Keratinocyte (primary cell): ENCODE measurements at regions not wholly inside any gene's neighbourhood (a gene's known extent, or its start where the extent isn't known, plus 50 kb on each side); places are given as distances from the start of the nearest gene placed in this dataset.

Experiments used
- DNase-seq: peaks from one replicate; pipeline ENCODE4 v3.0.0-alpha.2; 2011; ENCODE audit warnings: low read depth, missing footprints, low spot score
- FAIRE-seq: peaks from 2 replicates; lab custom pipeline; 2011; peaks lifted over from hg19 to GRCh38; lab: Jason Lieb, UNC
- H2AFZ ChIP-seq: 2 replicates; pipeline ENCODE4 v1.6.0; 2012; ENCODE audit warnings: low read length, control low read depth, inconsistent platforms; ENCODE audit not compliant: control insufficient read depth
- H3K27ac ChIP-seq: 2 replicates; pipeline ENCODE4 v1.5.1; 2011; ENCODE audit warnings: low read length; ENCODE audit not compliant: control insufficient read depth, insufficient read depth
- H3K27me3 ChIP-seq: 3 replicates; pipeline ENCODE4 v1.6.0; 2011; ENCODE audit warnings: low read length; ENCODE audit not compliant: control insufficient read depth, insufficient read depth; ENCODE audit errors: extremely low read depth
- H3K36me3 ChIP-seq, 2 experiments: 2 replicates in 1 of 2; 3 replicates in 1 of 2; pipeline ENCODE4 v1.5.1; 2011; ENCODE audit warnings: low read length in 2 of 2, mild to moderate bottlenecking in 1 of 2; ENCODE audit not compliant: control insufficient read depth in 2 of 2, insufficient read depth in 2 of 2; ENCODE audit errors: extremely low read depth in 1 of 2
- H3K4me1 ChIP-seq: 3 replicates; pipeline ENCODE4 v1.5.1; 2011; ENCODE audit warnings: low read length; ENCODE audit not compliant: control insufficient read depth, insufficient read depth; ENCODE audit errors: extremely low read depth
- H3K4me2 ChIP-seq: 3 replicates; pipeline ENCODE4 v1.6.0; 2011; ENCODE audit warnings: low read depth, low read length; ENCODE audit not compliant: control insufficient read depth, insufficient read depth; ENCODE audit errors: extremely low read depth
- H3K4me3 ChIP-seq, 3 experiments: fragments of 200-600 bp in 1 of 3; sonication (generic) in 1 of 3; 2 replicates in 2 of 3; 3 replicates in 1 of 3; pipeline ENCODE4 v1.5.1; 2011 to 2016; ENCODE audit warnings: low read length in 3 of 3, mild to moderate bottlenecking in 3 of 3, control low read depth in 2 of 3, inconsistent platforms in 1 of 3, low read depth in 1 of 3, mixed read lengths in 1 of 3, mixed run types in 1 of 3, moderate library complexity in 1 of 3; ENCODE audit not compliant: control insufficient read depth in 2 of 3, insufficient read depth in 2 of 3; ENCODE audit errors: extremely low read depth in 1 of 3
- H3K79me2 ChIP-seq: 2 replicates; pipeline ENCODE4 v1.6.0; 2012; ENCODE audit warnings: low read length; ENCODE audit not compliant: control insufficient read depth, insufficient read depth
- H3K9ac ChIP-seq: 3 replicates; pipeline ENCODE4 v1.6.0; 2011; ENCODE audit warnings: low read length; ENCODE audit not compliant: control insufficient read depth, insufficient read depth; ENCODE audit errors: extremely low read depth
- H3K9me1 ChIP-seq: 3 replicates; pipeline ENCODE4 v1.6.0; 2011; ENCODE audit warnings: low read length; ENCODE audit not compliant: control insufficient read depth, insufficient read depth; ENCODE audit errors: extremely low read depth
- H3K9me3 ChIP-seq: 2 replicates; pipeline ENCODE4 v1.5.1; 2012; ENCODE audit warnings: low read depth, low read length; ENCODE audit not compliant: control insufficient read depth
- H4K20me1 ChIP-seq: 3 replicates; pipeline ENCODE4 v1.6.0; 2011; ENCODE audit warnings: low read length; ENCODE audit not compliant: control insufficient read depth, insufficient read depth; ENCODE audit errors: extremely low read depth
- CTCF ChIP-seq, 3 experiments: IDR thresholded peaks in 1 of 3; conservative IDR thresholded peaks in 1 of 3; optimal IDR thresholded peaks in 1 of 3; 2 replicates in 2 of 3; 3 replicates in 1 of 3; pipeline versions ENCODE3 to v1.5.1; 2011; ENCODE audit warnings: low read length in 3 of 3, mild to moderate bottlenecking in 3 of 3, moderate library complexity in 2 of 3, control low read depth in 1 of 3, inconsistent platforms in 1 of 3; ENCODE audit not compliant: insufficient read depth in 2 of 3; ENCODE audit errors: extremely low read depth in 1 of 3
- EZH2 ChIP-seq: IDR thresholded peaks from one replicate; pipeline ENCODE4 v1.6.1; 2012; ENCODE audit warnings: inconsistent platforms, mild to moderate bottlenecking, low read length, moderate library complexity
- dilution Hi-C: fragments of 300-500 bp; cut with MboI; formaldehyde crosslinking; loops from one replicate; pipeline ENCODE4 v1.7.0; 2020; ENCODE audit warnings: low sequenced_read_pairs; ENCODE audit not compliant: extremely low pct_ligation_motif_present

GRCh38 chr2:100722125-100722524 is 97.8 kb upstream of the NPAS2 start:
- H3K4me2 ChIP-seq, result peak overlapping the region; percentile 8
- no peak overlapping the region for H3K27ac ChIP-seq
- H3K9me1 ChIP-seq, result no peaks in the 10 kb centered on the region
- peaks cover 9% of the 10 kb centered on the region for H3K4me1 ChIP-seq
- H3K27me3 ChIP-seq, result no peaks in the 10 kb centered on the region
- no peaks in the 10 kb centered on the region for H3K79me2 ChIP-seq
- H2AFZ ChIP-seq, result no peak overlapping the region
- H3K9me3 ChIP-seq, result no peaks in the 10 kb centered on the region
- peak; percentile 55 for FAIRE-seq
- TF ChIP-seq EZH2, result no peak
- no peak for TF ChIP-seq CTCF (optimal IDR thresholded peaks at IDR 0.05 in 1 of 3, IDR thresholded peaks at IDR 0.05 in 1 of 3, conservative IDR thresholded peaks at IDR 0.05 in 1 of 3; ENCODE audit: extremely low read depth in 1 of 3, insufficient read depth in 2 of 3, low read length in 3 of 3)
- no peaks in the 10 kb centered on the region for H3K36me3 ChIP-seq
- no peak overlapping the region for H3K9ac ChIP-seq
- no peak for DNase-seq
- no peaks in the 10 kb centered on the region for H4K20me1 ChIP-seq
- dilution Hi-C loops, result no loop called here
- H3K4me3 ChIP-seq, result no peak overlapping the region

- Histone ChIP-seq H3K4me3 (no peak overlapping the region), H3K36me3 (no peaks in the 10 kb centered on the region), H3K4me1 (peaks cover 14% of the 10 kb centered on the region), H3K9me3 (no peaks in the 10 kb centered on the region), H4K20me1 (no peaks in the 10 kb centered on the region), H3K79me2 (no peaks in the 10 kb centered on the region), H3K9ac (no peak overlapping the region), H2AFZ (no peak overlapping the region), H3K27me3 (no peaks in the 10 kb centered on the region), H3K4me2 (no peak overlapping the region), H3K9me1 (no peaks in the 10 kb centered on the region), H3K27ac (no peak overlapping the region)
- DNase-seq (no peak), FAIRE-seq (no peak)
- dilution Hi-C loops, result no loop called here
- TF ChIP-seq EZH2 (no peak), CTCF (optimal IDR thresholded peaks at IDR 0.05 in 1 of 3, IDR thresholded peaks at IDR 0.05 in 1 of 3, conservative IDR thresholded peaks at IDR 0.05 in 1 of 3; ENCODE audit: extremely low read depth in 1 of 3, insufficient read depth in 2 of 3, low read length in 3 of 3) (no peak)
These were observed 93.1 kb upstream of the NPAS2 start for GRCh38 chr2:100726866-100727265.
